MM.1S (cell line): ENCODE measurements at regions not wholly inside any gene's neighbourhood (a gene's known extent, or its start where the extent isn't known, plus 50 kb on each side); places are given as distances from the start of the nearest gene placed in this dataset.
"Not testable (repeated sequence)": the region's sequence is repeated elsewhere in the genome, so short reads cannot be mapped to it uniquely, and the experiment has no call there.

ENCODE experiments used
- CTCF ChIP-seq: fragments of 300-600 bp; sonication (generic); IDR thresholded peaks from 2 replicates; pipeline ENCODE4 v1.5.1; 2016; ENCODE audit warnings: antibody characterized with exemption, low read length, mixed read lengths
- EZH2phosphoT487 ChIP-seq: fragments of 300-600 bp; sonication (generic); IDR thresholded peaks from 2 replicates; pipeline ENCODE4 v1.6.1; 2018; ENCODE audit warnings: antibody characterized with exemption, low read length

GRCh38 chr10:46718014-46718413 lies 139.1 kb downstream of the SYT15 start:
- TF ChIP-seq CTCF, EZH2phosphoT487: not testable (repeated sequence)
